Fibroblast of lung (primary cell): ENCODE measurements at regions not wholly inside any gene's neighbourhood (a gene's known extent, or its start where the extent isn't known, plus 50 kb on each side); places are given as distances from the start of the nearest gene placed in this dataset.

Experiments used
- DNase-seq, 2 donors: peaks; one replicate each; pipeline versions ENCODE4 v3.0.0 to v3.0.0-alpha.2; 2010; ENCODE audit warnings: low read depth in 2 of 2
- H2AFZ ChIP-seq: 2 replicates; pipeline ENCODE4 v1.5.1; 2012; ENCODE audit warnings: low read length, control low read depth, inconsistent platforms
- H3K27ac ChIP-seq: 2 replicates; pipeline ENCODE4 v1.5.1; 2011; ENCODE audit warnings: low read length, control low read depth; ENCODE audit not compliant: insufficient read depth
- H3K27me3 ChIP-seq: 2 replicates; pipeline ENCODE4 v1.5.1; 2011; ENCODE audit warnings: mild to moderate bottlenecking, low read length; ENCODE audit not compliant: control insufficient read depth, insufficient read depth
- H3K36me3 ChIP-seq: 2 replicates; pipeline ENCODE4 v1.5.1; 2011; ENCODE audit warnings: low read length; ENCODE audit not compliant: control insufficient read depth, insufficient read depth
- H3K4me1 ChIP-seq: 2 replicates; pipeline ENCODE4 v1.5.1; 2011; ENCODE audit warnings: low read length; ENCODE audit not compliant: control insufficient read depth, insufficient read depth; ENCODE audit errors: extremely low read depth
- H3K4me2 ChIP-seq: 2 replicates; pipeline ENCODE4 v1.5.1; 2011; ENCODE audit warnings: low read length, control low read depth; ENCODE audit not compliant: insufficient read depth; ENCODE audit errors: extremely low read depth
- H3K4me3 ChIP-seq, 4 experiments: fragments of 200-600 bp in 1 of 4; sonication (generic) in 1 of 4; replicated peaks in 1 of 4; 2 replicates each; pipeline ENCODE4 v1.5.1; 2011 to 2016; ENCODE audit warnings: low read length in 4 of 4, low read depth in 3 of 4, mild to moderate bottlenecking in 3 of 4, control low read depth in 2 of 4, inconsistent platforms in 1 of 4, mixed read lengths in 1 of 4; ENCODE audit not compliant: insufficient read depth in 1 of 4; ENCODE audit errors: control extremely low read depth in 1 of 4
- H3K79me2 ChIP-seq: 2 replicates; pipeline ENCODE4 v1.5.1; 2012; ENCODE audit warnings: mild to moderate bottlenecking, low read length, inconsistent platforms; ENCODE audit not compliant: control insufficient read depth, insufficient read depth
- H3K9ac ChIP-seq: 2 replicates; pipeline ENCODE4 v1.5.1; 2011; ENCODE audit warnings: mild to moderate bottlenecking, low read length, control low read depth; ENCODE audit not compliant: insufficient read depth
- H3K9me3 ChIP-seq: 2 replicates; pipeline ENCODE4 v1.5.1; 2012; ENCODE audit warnings: low read depth, low read length; ENCODE audit not compliant: control insufficient read depth, insufficient read depth
- H4K20me1 ChIP-seq: 2 replicates; pipeline ENCODE4 v1.5.1; 2011; ENCODE audit warnings: low read length; ENCODE audit not compliant: control insufficient read depth, insufficient read depth; ENCODE audit errors: extremely low read depth
- CTCF ChIP-seq, 2 donors: IDR thresholded peaks in 1 of 2; conservative IDR thresholded peaks in 1 of 2; 1 replicate in 1 of 2; 2 replicates in 1 of 2; pipeline ENCODE4 v1.5.1; 2011 to 2012; ENCODE audit warnings: low read length in 2 of 2, control low read depth in 1 of 2, inconsistent platforms in 1 of 2, low read depth in 1 of 2, mild to moderate bottlenecking in 1 of 2
- EZH2 ChIP-seq: IDR thresholded peaks from 2 replicates; pipeline ENCODE4 v1.5.1; 2012; ENCODE audit warnings: low read length, control low read depth, mild to moderate bottlenecking; ENCODE audit errors: missing control alignments

- H3K9me3 ChIP-seq: no peaks in the 10 kb centered on the region
- no peak overlapping the region for H2AFZ ChIP-seq
- no peak for DNase-seq
- no peaks in the 10 kb centered on the region for H3K36me3 ChIP-seq
- no peak for TF ChIP-seq CTCF (conservative IDR thresholded peaks at IDR 0.05 in 1 of 2, IDR thresholded peaks at IDR 0.05 in 1 of 2; ENCODE audit: low read depth in 1 of 2, low read length in 2 of 2)
- TF ChIP-seq EZH2: no peak
- H3K79me2 ChIP-seq: no peaks in the 10 kb centered on the region
- H3K27me3 ChIP-seq: no peaks in the 10 kb centered on the region
- H3K4me2 ChIP-seq: no peak overlapping the region
- H3K9ac ChIP-seq: no peak overlapping the region
- H3K4me1 ChIP-seq: no peaks in the 10 kb centered on the region
- H4K20me1 ChIP-seq: no peaks in the 10 kb centered on the region
- H3K27ac ChIP-seq: no peak overlapping the region
- no peak overlapping the region for H3K4me3 ChIP-seq
These were observed 59.1 kb downstream of the FOXA2 start for GRCh38 chr20:22525069-22525820.

- Histone ChIP-seq H3K4me2 (no peak overlapping the region), H3K9me3 (no peaks in the 10 kb centered on the region), H3K27ac (no peak overlapping the region), H3K9ac (no peak overlapping the region), H2AFZ (no peak overlapping the region), H3K36me3 (no peaks in the 10 kb centered on the region), H3K27me3 (no peaks in the 10 kb centered on the region), H3K79me2 (no peaks in the 10 kb centered on the region), H3K4me1 (no peaks in the 10 kb centered on the region), H4K20me1 (no peaks in the 10 kb centered on the region), H3K4me3 (no peak overlapping the region)
- DNase-seq: no peak
- no peak for TF ChIP-seq CTCF (conservative IDR thresholded peaks at IDR 0.05 in 1 of 2, IDR thresholded peaks at IDR 0.05 in 1 of 2; ENCODE audit: low read depth in 1 of 2, low read length in 2 of 2)
- TF ChIP-seq EZH2: no peak
These were observed 59.9 kb downstream of the FOXA2 start for GRCh38 chr20:22524393-22525015.

- no peak for DNase-seq
- Histone ChIP-seq H3K9ac (no peak overlapping the region), H3K4me1 (no peaks in the 10 kb centered on the region), H3K36me3 (no peaks in the 10 kb centered on the region), H3K27ac (no peak overlapping the region), H3K4me3 (no peak overlapping the region), H3K79me2 (no peaks in the 10 kb centered on the region), H2AFZ (no peak overlapping the region), H3K4me2 (no peak overlapping the region), H4K20me1 (no peaks in the 10 kb centered on the region), H3K27me3 (no peaks in the 10 kb centered on the region), H3K9me3 (no peaks in the 10 kb centered on the region)
- TF ChIP-seq CTCF (conservative IDR thresholded peaks at IDR 0.05 in 1 of 2, IDR thresholded peaks at IDR 0.05 in 1 of 2; ENCODE audit: low read depth in 1 of 2, low read length in 2 of 2) (no peak), EZH2 (no peak)
These were observed 60.6 kb downstream of the FOXA2 start for GRCh38 chr20:22523499-22524392.
